TTC549 (cell line): ENCODE measurements at regions not wholly inside any gene's neighbourhood (a gene's known extent, or its start where the extent isn't known, plus 50 kb on each side); places are given as distances from the start of the nearest gene placed in this dataset.
"Not testable (repeated sequence)": the region's sequence is repeated elsewhere in the genome, so short reads cannot be mapped to it uniquely, and the experiment has no call there.

ENCODE experiments used
- FAIRE-seq: peaks from 2 replicates; lab custom pipeline; 2012; peaks lifted over from hg19 to GRCh38; lab: Jason Lieb, UNC

DNA sequence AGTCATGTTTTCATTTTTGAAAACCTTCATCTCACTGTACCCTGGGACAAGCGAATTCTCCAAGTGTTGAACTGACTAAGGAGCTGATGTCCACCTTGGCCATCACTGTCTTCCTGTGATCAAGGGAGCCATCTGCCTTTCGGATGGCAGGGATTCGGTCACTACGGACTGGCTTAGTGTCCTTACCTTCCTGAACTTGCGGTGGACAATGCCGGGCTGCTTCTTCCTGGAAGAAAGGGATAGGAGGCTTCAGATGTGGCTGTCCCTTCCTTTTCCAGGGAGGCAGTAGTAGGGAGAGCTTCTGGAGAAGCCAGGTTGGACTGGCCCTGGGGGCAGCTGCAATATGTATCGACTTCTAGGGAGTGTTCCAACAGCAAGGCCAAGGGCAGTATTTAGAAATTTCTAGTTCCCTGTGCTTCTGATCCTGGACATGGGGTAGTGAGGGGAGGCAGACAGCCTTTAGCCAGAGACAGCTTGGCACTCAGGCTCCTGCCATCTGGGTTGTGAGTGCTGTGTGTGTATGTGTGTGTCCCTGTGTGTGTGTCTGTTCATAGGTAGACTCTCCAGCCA is 114.6 kb downstream of the IER5 start:
- no peak for FAIRE-seq

DNA sequence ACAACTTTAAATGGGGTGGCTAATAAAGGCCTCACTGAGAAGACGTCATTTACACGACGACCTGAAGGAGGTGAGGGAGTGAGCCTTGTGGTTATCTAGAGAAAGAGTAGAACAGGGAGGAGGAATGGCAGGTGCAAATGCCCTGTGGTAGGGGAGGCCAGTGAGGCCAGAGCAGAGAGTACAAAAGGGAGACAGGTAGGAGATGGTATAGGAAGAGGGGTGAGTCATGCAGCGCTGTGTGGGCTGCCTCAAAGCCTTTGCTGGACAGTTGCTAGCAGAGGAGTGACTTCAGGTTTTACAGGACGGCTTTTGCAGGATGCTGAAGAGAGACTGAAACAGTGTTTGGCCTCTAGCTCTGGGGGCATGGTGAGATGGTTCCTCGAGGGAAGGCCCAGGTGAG is 116.0 kb downstream of the IER5 start:
- FAIRE-seq: no peak

DNA sequence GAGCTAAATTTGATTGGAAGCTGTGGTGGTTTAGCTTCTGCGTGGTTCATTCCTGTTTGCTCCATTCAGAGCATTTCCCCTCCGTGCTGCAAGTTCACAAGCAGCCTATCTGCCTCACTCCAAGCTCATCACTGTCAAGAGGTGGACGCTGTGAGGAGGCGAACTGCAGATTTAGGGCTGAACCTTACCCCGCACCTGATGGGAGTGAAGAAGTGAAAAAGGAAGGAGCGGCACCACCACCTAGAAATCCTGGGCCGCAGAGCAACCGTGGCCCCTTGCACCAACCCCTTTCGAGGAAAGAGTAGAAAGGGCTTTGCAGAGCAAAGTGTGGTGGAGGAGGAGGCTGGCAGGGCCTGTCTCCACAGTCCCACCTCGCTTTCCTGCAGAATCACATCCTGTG is 117.4 kb downstream of the IER5 start:
- FAIRE-seq: no peak

DNA sequence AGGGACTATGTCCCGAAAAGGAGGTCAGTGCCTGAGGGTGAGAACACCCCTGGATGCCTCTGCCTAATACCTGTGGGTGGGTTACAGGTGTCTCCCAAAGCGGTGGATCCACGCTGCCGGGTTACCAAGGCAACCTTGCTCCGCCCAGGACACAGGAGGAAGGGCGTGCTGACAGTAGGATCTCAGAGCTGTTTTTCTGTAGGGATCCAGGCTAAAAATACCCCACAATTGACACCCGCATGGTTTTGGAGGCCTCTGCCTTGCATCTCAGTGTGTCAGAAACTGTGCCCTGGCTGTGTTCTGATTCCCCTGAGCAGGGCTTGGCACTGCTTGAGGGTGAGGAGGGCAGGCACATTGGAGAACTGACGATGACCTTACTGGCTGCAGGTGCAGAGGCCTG is 118.0 kb downstream of the IER5 start:
- FAIRE-seq: no peak

DNA sequence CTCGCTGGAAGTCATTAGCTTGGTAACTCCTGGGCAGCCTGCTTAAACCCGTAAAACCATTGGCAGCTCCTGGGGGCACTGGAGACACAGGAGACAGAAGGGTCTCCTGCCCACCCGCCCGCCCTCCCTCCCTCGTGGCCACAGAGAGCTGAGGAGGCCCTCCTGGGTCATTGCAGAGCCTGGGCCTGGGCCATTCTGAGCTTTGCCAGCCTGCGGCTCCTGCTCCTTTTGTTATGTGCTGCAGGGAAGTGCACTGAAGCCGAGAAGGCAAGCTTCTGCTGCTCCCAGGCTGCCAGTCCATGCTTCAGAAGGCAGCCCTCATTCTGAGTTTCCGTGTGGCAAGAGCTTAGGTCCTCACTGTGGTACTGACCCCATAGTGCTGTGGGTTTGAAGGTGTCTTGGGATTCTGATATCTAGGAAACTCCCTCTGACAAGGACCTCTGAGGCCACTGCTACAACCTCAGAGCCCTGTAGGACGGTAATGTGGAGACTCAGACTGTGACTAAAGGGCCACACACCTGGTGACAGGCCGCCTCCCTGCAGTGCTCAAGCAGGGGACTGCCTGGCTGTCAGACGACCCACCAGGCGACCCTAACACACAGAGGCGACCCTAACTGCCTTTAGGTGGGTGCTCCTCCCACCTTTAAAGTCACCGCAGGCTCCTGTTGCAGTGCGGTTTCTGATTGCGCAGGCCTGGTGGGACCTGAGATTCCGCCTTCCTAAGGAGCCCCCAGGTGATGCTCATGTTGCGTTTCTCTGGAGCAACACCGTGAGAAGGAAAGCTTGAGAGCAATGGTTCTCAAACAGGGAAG is 118.7 kb downstream of the IER5 start:
- no peak for FAIRE-seq

DNA sequence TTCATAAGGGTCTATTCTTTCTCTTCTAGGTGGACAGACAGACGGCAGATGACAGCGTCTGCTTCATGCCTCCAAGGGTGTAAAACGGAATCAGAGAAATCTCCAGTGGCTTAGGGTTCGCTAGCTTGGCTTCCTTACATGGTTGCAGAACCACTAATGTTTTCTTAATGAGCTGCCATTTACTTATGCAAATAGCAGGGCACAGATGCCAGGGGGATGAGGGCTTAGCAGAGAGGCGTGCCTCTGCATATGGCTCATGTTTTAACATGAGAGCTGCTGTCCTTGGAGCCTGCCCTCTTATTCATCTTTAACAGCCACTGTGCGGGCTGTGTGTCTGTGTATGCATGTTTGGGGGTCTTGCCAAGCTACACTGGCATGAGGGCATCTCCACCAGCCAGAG is 119.6 kb downstream of the IER5 start:
- FAIRE-seq: no peak

DNA sequence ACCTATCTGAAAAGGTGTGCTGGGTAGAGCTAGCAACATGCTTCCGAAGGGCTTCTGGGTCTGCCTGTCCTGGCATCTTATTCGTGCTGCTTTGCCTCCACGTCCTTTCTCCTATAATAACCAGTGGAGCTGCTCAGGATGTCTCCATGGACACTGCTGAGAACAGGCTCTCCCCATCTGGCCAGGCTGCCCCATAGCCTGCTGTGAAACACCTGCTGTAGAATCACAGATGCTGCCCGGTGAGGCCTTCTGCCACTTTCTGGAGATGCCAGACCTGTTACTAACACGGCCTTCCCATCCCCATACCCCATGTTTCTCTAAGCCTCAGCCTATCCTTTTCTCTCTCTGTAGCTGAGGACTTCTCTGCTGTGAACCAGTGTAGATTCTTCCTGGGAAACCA is 120.5 kb downstream of the IER5 start:
- FAIRE-seq: no peak

DNA sequence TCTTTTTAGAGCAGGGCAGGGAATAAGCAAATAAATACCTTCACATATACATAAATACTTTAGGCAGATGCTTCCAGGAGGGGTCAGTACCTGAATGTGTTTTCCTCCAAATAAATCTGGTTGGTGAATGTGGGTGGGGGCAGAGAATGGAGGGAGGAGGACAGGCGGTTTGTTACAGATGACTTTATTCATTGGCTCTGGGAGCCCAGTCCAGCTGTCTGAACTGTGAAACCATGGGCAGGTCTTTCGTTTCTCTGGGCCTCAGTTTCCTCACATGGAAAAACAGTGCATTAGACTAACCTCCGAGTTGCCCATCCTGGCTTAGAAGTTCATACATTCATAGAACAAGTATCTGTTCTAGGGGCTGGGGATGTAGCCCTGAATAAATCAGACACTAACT is 124.6 kb downstream of the IER5 start:
- FAIRE-seq: no peak

DNA sequence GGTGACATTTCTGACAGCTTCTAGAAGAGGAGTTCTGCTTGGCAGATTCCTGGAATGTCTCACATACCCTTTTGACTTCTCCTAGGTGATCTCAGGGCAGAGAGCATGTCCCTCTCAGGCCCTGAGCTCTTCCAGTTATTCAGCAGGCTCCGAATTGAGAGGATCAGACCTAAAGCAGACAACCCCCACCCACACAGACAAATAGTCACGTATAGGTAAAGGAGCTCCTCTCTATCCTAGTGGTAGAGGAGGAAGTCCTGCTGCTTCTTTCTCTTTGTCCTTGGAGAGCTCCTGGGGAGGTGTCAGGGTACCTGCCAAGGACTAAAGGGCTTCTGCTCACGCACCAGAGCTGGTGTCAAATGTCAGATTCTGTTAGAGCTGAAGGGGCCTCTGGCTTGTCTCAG is 128.1 kb downstream of the IER5 start:
- no peak for FAIRE-seq

DNA sequence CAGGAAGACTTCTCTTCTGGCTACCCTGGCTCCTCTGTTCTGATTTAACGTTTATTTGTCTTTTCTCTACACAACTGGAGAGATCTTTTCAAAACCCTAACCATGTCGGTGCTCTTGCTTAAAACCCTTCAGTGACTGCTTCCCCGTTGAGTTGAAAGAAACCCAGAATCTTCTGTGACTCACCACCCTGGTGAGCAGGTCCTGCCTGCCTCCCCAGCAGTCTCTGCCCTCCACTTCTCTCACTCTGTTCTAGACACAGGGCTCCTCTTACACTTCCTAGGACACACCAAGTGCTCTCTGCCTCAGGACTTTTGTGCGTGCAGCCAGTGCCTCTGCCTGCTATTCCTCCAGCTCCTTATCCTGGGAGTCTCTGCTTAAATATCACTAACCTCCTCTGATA is 131.4 kb downstream of the IER5 start:
- no peak for FAIRE-seq

DNA sequence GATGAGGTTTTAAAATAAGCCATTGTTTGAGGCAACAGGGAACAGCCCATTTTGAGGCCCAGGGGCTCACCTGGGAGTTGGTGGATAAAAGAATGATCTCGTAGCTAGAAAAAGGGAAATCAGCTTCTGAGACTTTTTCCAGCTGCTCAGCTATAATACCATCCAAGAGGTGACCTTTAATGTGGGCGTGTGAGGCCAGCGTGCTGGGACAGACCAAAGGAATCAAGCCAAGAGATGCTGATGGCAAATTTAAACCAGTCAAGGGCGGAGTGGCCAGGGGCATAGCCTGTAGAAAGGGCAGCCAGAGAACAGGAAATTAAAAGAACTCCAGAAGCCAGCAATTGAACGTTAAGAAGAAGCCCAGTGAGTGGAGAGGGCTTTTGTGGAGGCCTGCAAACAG is 132.6 kb downstream of the IER5 start:
- no peak for FAIRE-seq

DNA sequence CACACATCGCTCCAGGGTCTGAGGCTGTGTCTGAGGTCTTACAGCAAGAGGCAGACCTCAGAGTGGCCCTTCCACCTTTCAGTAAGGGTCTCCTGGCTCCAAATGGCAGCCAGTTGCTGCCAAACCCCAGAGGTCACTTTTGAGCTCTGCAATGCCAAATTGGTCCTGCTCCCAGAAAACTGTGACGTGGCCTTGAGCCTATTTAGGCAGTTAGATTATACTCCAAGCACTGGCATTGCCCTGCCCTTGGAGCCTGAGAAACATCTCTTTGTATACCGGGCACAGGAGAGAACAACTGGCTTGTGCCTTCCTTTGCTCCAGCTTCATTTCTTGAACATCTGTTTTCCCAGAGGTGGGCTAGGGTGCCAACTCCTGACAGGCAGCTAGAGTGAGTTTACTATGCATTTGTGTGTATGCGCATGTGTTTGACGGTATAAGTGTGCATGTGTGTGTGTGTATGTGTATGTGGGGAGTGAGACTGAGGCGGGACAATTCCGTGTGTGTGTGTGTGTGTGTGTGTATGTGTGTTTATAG is 134.5 kb downstream of the IER5 start:
- no peak for FAIRE-seq

DNA sequence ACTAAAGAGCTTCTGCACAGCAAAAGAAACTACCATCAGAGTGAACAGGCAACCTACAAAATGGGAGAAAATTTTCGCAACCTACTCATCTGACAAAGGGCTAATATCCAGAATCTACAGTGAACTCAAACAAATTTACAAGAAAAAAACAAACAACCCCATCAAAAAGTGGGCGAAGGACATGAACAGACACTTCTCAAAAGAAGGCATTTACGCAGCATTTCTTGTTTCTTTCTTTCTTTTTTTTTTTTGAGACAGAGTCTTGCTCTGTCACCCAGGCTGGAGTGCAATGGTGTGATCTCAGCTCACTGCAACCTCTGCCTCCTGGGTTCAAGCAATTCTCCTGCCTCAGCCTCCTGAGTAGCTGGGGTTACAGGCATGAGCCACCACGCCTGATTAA is 138.2 kb downstream of the IER5 start:
- not testable (repeated sequence) for FAIRE-seq

DNA sequence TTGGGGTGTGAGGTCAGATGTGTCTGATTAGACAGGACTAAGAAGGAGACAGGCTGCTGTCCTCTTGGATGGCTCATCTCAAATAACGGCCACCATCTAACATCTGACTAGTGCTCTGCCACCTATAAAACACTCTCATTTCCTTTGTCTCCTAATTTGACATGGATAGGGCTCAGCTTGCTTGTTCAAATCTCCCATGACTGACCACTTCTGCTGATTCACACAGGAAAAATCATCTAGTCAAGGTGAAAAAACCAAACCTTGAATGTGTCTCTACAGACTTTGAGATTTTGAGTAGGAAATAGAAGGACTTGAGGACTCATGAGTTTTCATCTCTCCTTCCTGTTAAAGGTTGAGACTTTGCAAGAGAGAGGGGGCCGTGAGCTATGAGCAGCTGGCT is 150.6 kb downstream of the IER5 start:
- FAIRE-seq: no peak

DNA sequence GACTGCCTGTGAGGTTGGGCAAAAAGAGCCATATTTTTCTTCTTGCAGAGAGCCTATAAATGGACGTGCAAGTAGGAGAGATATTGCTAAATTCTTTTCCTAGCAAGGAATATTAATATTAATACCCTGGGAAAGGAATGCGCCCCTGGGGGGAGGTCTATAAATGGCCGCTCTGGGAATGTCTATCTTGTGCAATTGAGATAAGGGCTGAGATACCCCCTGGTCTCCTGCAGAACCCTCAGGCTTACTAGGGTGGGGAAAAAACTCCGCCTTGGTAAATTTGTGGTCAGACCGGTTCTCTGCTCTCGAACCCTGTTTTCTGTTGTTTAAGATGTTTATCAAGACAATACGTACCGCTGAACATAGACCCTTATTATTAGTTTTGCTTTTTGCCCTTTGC is 157.8 kb downstream of the IER5 start:
- FAIRE-seq: not testable (repeated sequence)

DNA sequence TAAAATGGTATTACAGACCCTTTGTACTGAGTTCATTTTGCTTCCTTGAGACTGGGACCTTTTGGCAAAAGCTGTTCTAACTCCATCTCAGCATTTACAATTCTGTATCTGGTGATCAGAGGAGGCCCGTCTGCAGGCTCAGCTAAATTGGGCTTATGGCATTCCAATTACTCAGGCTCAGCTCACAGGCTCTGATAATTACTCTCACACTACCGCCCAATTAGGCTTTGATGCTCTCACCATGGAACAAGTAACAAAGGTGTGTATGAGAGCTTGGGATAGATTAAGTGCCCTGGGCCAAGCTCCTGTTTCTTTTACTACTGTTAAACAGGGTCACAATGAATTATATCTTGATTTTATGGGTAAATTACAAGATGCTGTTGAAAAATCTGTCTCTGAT is 159.9 kb downstream of the IER5 start:
- FAIRE-seq: not testable (repeated sequence)

DNA sequence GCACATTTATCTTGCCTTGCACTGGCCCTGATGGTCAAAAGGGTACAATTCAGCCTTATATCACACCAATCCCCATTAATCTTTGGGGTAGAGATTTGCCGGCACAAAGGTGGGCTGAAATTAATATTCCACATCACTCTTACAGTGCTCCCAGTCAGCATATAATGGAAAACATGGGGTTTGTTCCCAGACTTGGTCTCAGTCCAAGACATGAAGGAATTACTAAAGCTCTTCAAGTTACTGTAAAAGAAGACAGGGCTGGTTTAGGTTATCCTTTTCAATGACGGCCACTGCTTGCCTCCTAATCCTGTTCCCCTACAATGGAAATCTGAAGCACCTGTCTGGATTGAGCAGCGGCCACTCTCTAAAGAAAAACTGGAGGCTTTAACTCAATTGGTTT is 160.7 kb downstream of the IER5 start:
- FAIRE-seq: no peak

DNA sequence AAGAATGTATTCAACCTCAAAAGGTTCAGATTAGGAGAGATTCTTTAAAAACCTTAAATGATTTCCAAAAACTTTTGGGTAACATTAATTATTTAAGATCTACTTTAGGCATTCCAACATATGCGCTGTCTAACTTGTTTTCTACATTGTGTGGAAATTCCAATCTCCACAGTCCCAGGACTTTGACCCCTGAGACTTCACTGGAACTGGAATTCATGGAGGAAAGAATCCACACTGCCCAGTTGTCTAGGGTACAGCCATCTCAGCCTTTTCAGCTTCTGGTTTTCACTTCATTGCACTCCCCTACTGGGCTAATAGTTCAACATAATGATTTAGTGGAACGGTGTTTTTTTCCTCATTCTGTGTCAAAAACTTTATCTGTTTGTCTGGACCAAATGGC is 161.5 kb downstream of the IER5 start:
- FAIRE-seq: no peak

DNA sequence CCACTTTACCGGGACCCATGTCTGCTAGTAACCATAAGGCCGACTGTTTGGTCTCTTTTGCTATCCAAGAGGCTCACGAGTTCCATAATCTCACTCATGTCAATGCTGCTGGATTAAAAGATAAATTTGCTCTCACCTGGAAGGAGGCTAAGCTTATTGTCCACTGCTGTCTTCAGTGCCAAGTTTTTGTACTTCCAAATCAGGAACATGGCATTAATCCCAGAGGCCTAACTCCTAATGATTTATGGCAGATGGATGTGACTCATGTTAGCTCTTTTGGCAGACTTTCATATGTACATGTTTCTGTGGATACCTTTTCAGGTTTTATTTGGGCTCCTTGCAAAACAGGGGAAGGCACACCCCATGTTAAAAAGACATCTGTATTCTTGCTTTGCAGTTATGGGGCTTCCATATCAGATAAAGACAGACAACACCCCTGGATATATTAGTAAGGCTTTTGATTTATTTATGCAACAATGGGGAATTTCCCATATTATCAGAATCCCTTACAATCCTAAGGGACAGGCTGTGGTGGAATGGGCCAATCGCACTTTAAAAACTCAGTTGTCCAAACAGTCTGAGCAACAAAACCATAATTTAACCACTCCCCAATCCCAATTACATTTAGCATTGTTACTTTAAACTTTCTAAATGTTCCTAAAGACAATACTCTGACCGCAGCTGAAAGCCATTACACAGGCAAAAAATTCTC is 162.7 kb downstream of the IER5 start:
- no peak for FAIRE-seq

DNA sequence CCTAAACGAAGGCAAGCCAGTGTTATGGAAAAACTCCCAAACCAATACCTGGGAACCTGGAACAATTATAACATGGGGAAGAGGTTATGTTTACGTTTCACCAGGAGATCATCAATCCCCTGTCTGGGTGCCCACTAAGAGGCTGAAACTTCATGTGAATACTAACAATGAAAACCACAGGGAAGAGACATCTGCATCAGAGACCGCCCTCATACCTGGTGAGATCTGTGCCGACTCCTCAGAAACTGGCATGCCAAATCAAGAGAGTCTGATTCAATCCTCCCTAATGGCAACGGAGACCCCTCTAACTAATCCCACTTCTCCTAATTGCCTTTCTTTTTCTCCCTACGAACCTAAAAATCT is 163.2 kb downstream of the IER5 start:
- no peak for FAIRE-seq

DNA sequence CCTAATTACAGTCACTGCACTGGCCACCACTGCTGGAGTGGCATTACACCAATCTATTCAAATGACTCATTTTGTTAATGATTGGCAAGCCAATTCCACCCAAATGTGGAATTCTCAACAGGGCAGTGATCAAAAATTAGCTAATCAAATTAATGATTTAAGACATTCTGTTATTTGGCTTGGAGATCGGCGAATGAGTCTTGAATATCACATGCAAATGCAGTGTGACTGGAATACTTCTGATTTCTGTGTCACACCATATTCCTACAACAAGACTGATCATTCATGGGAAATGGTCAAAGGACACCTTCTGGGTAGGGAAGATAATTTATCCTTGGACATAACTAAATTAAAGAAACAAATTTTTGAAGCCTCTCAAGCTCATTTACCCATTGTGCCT is 165.1 kb downstream of the IER5 start:
- FAIRE-seq: not testable (repeated sequence)

DNA sequence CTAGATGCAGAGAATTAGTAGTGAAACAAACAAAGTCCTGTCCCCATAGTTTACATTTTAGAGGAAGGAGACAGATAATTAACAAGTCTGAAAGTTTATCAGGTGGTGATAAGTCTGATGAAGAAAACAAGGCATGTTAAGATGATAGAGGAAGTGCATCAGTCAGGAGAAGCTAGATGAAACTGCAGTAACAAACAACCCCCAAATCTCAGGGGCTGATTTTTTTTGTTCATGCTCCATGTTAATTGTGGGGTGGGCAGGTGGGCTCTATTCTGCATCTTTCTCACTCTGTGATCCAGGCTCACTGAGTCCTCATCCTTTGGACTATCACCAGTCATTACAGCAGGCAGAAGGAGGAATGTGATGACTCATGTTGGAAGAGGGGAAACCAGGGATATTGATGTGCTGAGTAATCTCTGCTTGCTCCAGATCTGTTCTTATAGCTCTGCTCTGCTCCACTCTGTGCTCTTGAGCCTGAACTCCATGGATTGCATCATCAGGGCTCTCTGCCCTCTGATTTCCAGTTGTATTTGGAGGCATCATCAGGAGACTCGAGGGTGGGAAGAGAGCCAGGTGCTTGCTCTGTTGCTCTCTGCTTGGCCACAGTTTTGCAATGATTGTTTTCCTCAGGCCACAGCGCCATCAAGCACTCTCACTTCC is 166.9 kb downstream of the IER5 start:
- no peak for FAIRE-seq

DNA sequence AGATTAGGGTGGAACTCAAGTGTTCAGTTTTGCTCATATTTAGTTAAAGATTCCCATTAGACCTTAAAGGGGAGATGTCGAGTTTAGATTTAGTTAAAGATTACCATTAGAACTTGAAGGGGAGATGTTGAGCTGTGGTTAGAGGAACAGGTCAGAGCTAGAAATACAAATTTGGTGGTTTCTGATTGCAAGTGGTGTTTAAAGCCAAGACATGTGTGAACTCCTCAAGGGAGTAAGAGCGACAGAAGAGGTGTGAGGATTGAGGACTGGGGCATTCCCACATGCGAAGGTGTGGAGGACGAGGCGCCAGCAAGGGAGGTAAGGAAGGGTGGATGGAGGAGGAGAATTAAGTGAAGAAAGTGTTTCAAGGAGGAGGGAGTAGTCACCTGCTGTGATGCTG is 168.6 kb downstream of the IER5 start:
- FAIRE-seq: no peak
